HCT116 (cell line): ENCODE measurements at regions not wholly inside any gene's neighbourhood (a gene's known extent, or its start where the extent isn't known, plus 50 kb on each side); places are given as distances from the start of the nearest gene placed in this dataset.

Experiments
- ATAC-seq: fragments of 200-7000 bp; cut with Tn5 transposase; 2 replicates; pipeline ENCODE4 v1.9.1; 2020; ENCODE audit warnings: mild to moderate bottlenecking, moderate library complexity
- BruUV-seq: library from RNA; stranded (reverse); fragments of 400-500 nt; replicated peaks from 2 replicates; lab custom pipeline; 2021; lab: Mats Ljungman, UMichigan
- CTCF ChIA-PET: fragments of 300-600 bp; sonication (Branson Sonifier 250); formaldehyde crosslinking; loops from one replicate; lab custom pipeline; 2021; ENCODE audit warnings: antibody characterized with exemption; lab: Charles Lee
- POLR2A ChIA-PET: fragments of 300-600, 350-600 bp; sonication (Branson Sonifier 250); formaldehyde crosslinking; loops from one replicate; lab custom pipeline; 2021; ENCODE audit warnings: antibody characterized with exemption; lab: Charles Lee
- RAD21 ChIA-PET, 2 experiments: fragments of 300-600 bp; sonication (Branson Sonifier 250); formaldehyde crosslinking; loops; one replicate each; lab custom pipeline; 2023; ENCODE audit warnings: low total read pairs in 2 of 2; ENCODE audit not compliant: uncharacterized antibody in 2 of 2, unreplicated experiment in 2 of 2, low non-redundant PET in 1 of 2; lab: Charles Lee
- DNase-seq: peaks from one replicate; pipeline ENCODE4 v3.0.0-alpha.2; 2010; ENCODE audit warnings: low read depth, low spot score
- H2AFZ ChIP-seq: fragments of 200-600 bp; shearing (Covaris generic), sonication (generic); 2 replicates; pipeline ENCODE4 v1.6.1; 2017; ENCODE audit warnings: low read depth, mixed run types, mixed read lengths, antibody characterized with exemption, low read length; ENCODE audit not compliant: poor library complexity, severe bottlenecking
- H3K27ac ChIP-seq: 2 replicates; pipeline ENCODE4 v1.5.1; 2012; ENCODE audit warnings: low read depth, low read length
- H3K27me3 ChIP-seq: fragments of 200-600 bp; sonication (generic); 2 replicates; pipeline ENCODE4 v1.6.1; 2016; ENCODE audit warnings: mixed run types, low read length, mixed read lengths; ENCODE audit not compliant: insufficient read depth
- H3K36me3 ChIP-seq, 2 experiments: fragments of 200-500 bp in 1 of 2; fragments of 200-600 bp in 1 of 2; sonication (Bioruptor generic) in 1 of 2; sonication (generic) in 1 of 2; 2 replicates each; pipeline versions ENCODE4 v1.5.1 to v1.6.1; 2014 to 2016; ENCODE audit warnings: low read length in 2 of 2, inconsistent platforms in 1 of 2, mixed read lengths in 1 of 2, mixed run types in 1 of 2; ENCODE audit not compliant: insufficient read depth in 2 of 2, control insufficient read depth in 1 of 2
- H3K4me1 ChIP-seq, 2 experiments: fragments of 200-600 bp in 1 of 2; sonication (generic) in 1 of 2; 2 replicates each; pipeline versions ENCODE4 v1.5.1 to v1.6.1; 2012 to 2017; ENCODE audit warnings: low read length in 2 of 2, inconsistent platforms in 1 of 2, mild to moderate bottlenecking in 1 of 2, mixed read lengths in 1 of 2, mixed run types in 1 of 2, moderate library complexity in 1 of 2; ENCODE audit not compliant: insufficient read depth in 2 of 2, control insufficient read depth in 1 of 2
- H3K4me2 ChIP-seq: fragments of 200-600 bp; sonication (generic); 2 replicates; pipeline ENCODE4 v1.6.1; 2017; ENCODE audit warnings: mixed run types, low read length, mixed read lengths
- H3K4me3 ChIP-seq, 2 experiments: fragments of 200-600 bp in 1 of 2; sonication (generic) in 1 of 2; replicated peaks in 1 of 2; 2 replicates each; pipeline ENCODE4 v1.5.1; 2011 to 2016; ENCODE audit warnings: low read length in 2 of 2, control low read depth in 1 of 2, low read depth in 1 of 2, mild to moderate bottlenecking in 1 of 2, mixed read lengths in 1 of 2, mixed run types in 1 of 2
- H3K79me2 ChIP-seq: fragments of 200-600 bp; sonication (generic); 2 replicates; pipeline ENCODE4 v1.6.1; 2017; ENCODE audit warnings: mild to moderate bottlenecking, mixed run types, low read length, moderate library complexity, mixed read lengths; ENCODE audit not compliant: insufficient read depth
- H3K9ac ChIP-seq: fragments of 200-600 bp; sonication (generic); 2 replicates; pipeline ENCODE4 v1.6.1; 2016; ENCODE audit warnings: low read length, mixed read lengths
- H3K9me2 ChIP-seq: fragments of 200-600 bp; sonication (generic), shearing (Covaris generic); 2 replicates; pipeline ENCODE4 v1.6.1; 2017; ENCODE audit warnings: mixed run types, mild to moderate bottlenecking, moderate library complexity; ENCODE audit not compliant: insufficient read depth
- H3K9me3 ChIP-seq, 2 experiments: fragments of 200-500 bp in 1 of 2; fragments of 200-600 bp in 1 of 2; sonication (Bioruptor generic) in 1 of 2; sonication (generic) in 1 of 2; 2 replicates each; pipeline ENCODE4 v1.6.1; 2014 to 2017; ENCODE audit warnings: low read length in 2 of 2, mixed read lengths in 2 of 2, inconsistent platforms in 1 of 2, low read depth in 1 of 2, mild to moderate bottlenecking in 1 of 2, mixed run types in 1 of 2, moderate library complexity in 1 of 2; ENCODE audit not compliant: control insufficient read depth in 1 of 2, insufficient read depth in 1 of 2
- H4K20me1 ChIP-seq: fragments of 200-600 bp; sonication (generic), shearing (Covaris generic); 2 replicates; pipeline ENCODE4 v1.6.1; 2017; ENCODE audit warnings: mixed run types, mild to moderate bottlenecking, moderate library complexity; ENCODE audit not compliant: insufficient read depth
- ATF3 ChIP-seq: IDR thresholded peaks from 2 replicates; pipeline ENCODE4 v1.6.1; 2012
- EZH2 ChIP-seq: fragments of 200-600 bp; sonication (generic); IDR thresholded peaks from 2 replicates; pipeline ENCODE4 v1.6.1; 2017; ENCODE audit warnings: antibody characterized with exemption, mixed run types
- EZH2phosphoT487 ChIP-seq: fragments of 200-600 bp; IDR thresholded peaks from 2 replicates; pipeline ENCODE4 v1.6.1; 2018; ENCODE audit warnings: antibody characterized with exemption, borderline replicate concordance
- FOSL1 ChIP-seq: IDR thresholded peaks from 2 replicates; pipeline ENCODE4 v1.6.1; 2012; ENCODE audit warnings: low read depth
- POLR2A ChIP-seq: IDR thresholded peaks from 2 replicates; pipeline ENCODE4 v1.7.0; 2011; ENCODE audit warnings: borderline replicate concordance; ENCODE audit not compliant: insufficient read depth, insufficient read length; ENCODE audit errors: extremely low read depth
- POLR2AphosphoS5 ChIP-seq: IDR thresholded peaks from 2 replicates; pipeline ENCODE4 v1.6.1; 2011; ENCODE audit warnings: mild to moderate bottlenecking, low read depth, low read length, moderate library complexity
- RAD21 ChIP-seq: IDR thresholded peaks from 2 replicates; pipeline ENCODE4 v1.6.1; 2012; ENCODE audit warnings: low read depth, mild to moderate bottlenecking
- SIN3A ChIP-seq: IDR thresholded peaks from 2 replicates; pipeline ENCODE4 v1.6.1; 2012; ENCODE audit warnings: low read depth
- SP1 ChIP-seq: IDR thresholded peaks from 2 replicates; pipeline ENCODE4 v1.6.1; 2012; ENCODE audit warnings: low read depth
- SRF ChIP-seq: IDR thresholded peaks from 2 replicates; pipeline ENCODE4 v1.6.1; 2012; ENCODE audit warnings: low read depth
- ZBTB33 ChIP-seq: IDR thresholded peaks from 2 replicates; pipeline ENCODE4 v1.6.1; 2011; ENCODE audit warnings: mild to moderate bottlenecking, low read length, moderate library complexity; ENCODE audit not compliant: insufficient replicate concordance; ENCODE audit errors: extremely low read depth
- ZFX ChIP-seq: fragments of 450-650 bp; IDR thresholded peaks from 2 replicates; pipeline ENCODE4 v1.6.1; 2017
- intact Hi-C: fragments of 100-400 bp; cut with micrococcal nuclease; formaldehyde crosslinking; loops from 2 replicates; pipeline ENCODE4 v1.10.0; 2022

GRCh38 chr10:56662765-56663447 is 301.8 kb upstream of the ZWINT start:
- RAD21 ChIA-PET, result no interaction called here
- H2AFZ ChIP-seq, result no peak overlapping the region
- no peaks in the 10 kb centered on the region for H3K36me3 ChIP-seq
- no peak overlapping the region for H3K4me3 ChIP-seq
- ATAC-seq, result no peak
- intact Hi-C loops, result no loop called here
- no peak overlapping the region for H3K4me2 ChIP-seq
- H3K9me2 ChIP-seq, result no peaks in the 10 kb centered on the region
- H3K4me1 ChIP-seq, result no peaks in the 10 kb centered on the region
- no peak for TF ChIP-seq SRF
- no peak for TF ChIP-seq ZFX
- no peak for TF ChIP-seq FOSL1
- TF ChIP-seq ZBTB33, result no peak
- TF ChIP-seq POLR2AphosphoS5, result no peak
- TF ChIP-seq EZH2, result no peak
- no peak for TF ChIP-seq RAD21
- no peak for TF ChIP-seq SP1
- TF ChIP-seq ATF3, result no peak
- TF ChIP-seq EZH2phosphoT487, result no peak
- TF ChIP-seq POLR2A, result no peak
- no peak for TF ChIP-seq SIN3A
- TF ChIP-seq, all 23 proteins: peak for 0
- CTCF ChIA-PET, result no interaction called here
- no peak for DNase-seq
- no peaks in the 10 kb centered on the region for H3K27me3 ChIP-seq
- H3K9me3 ChIP-seq, result peaks cover 4 to 12% of the 10 kb centered on the region in 2 experiments; a peak in 2 of 4 replicates
- no peak overlapping the region for H3K9ac ChIP-seq
- POLR2A ChIA-PET, result no interaction called here
- no peak overlapping the region for H3K27ac ChIP-seq
- H3K79me2 ChIP-seq, result no peaks in the 10 kb centered on the region
- BruUV-seq, result no TSS peak
- no peaks in the 10 kb centered on the region for H4K20me1 ChIP-seq
